DMS79 (cell line): ENCODE measurements at regions not wholly inside any gene's neighbourhood (a gene's known extent, or its start where the extent isn't known, plus 50 kb on each side); places are given as distances from the start of the nearest gene placed in this dataset.
"Not testable (repeated sequence)": the region's sequence is repeated elsewhere in the genome, so short reads cannot be mapped to it uniquely, and the experiment has no call there.

Experiments used
- DNase-seq: peaks from one replicate; lab custom pipeline; 2025; lab: John Stamatoyannopoulos, UW

DNA sequence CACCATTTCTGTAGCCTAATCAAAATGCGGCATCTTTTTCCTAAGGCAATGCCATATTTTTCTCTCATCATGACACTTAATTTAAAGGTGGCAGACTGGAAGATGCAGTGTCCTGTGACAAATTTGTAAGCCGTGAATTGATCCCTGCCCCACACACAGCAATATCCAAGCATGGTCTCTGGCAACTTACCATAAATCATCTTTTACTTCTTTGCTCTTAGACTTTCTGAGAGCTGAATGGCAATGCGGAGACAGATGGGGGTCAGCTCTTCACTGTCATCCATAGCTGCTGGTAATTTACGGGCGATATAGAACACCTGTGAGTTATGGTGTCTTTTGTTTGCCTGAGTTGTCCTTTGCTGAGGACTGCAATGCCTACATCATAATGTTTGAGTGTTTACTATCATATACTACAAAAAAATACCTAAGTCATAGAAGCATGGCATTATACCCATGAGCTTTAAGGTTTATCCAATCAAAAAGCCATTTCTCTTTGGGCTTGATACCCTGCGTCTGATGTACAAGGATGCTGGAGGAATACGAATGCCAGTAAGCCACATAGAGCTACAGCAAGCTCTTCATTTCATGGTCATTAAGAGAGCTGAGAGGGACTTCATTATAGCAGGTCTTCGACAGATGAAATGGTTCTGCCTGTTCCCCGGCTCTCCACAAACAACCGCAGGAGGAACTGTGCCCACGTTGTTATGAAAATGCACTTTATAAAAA is 148.1 kb downstream of the TRIML1 start:
- no peak for DNase-seq

DNA sequence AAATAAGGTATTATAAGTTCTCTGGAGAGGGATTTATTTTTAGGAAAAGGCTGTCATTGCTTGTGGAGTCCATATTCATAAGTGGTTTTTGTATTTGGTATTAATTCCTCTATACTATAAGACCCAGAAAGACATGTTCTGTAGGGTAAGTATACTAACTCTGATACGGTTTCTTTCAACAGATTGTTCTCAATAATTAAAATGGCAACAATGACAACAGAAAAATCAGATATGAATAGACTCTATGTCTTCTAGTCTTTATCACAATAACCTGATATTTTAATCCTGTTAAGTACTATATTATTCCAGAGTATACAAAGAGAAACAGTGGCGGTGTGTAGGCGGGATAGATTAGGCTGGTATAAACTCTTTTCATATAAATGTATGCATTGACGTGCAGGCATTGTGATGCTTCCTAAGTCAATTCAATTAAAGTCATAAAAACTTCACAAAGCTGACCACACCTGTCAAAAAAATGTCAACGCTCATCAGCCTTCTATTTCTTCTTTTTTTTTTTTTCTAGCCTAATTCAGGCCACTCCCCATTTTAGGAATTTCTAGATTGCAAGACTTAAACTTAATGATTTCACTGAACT is 150.4 kb downstream of the TRIML1 start:
- no peak for DNase-seq

DNA sequence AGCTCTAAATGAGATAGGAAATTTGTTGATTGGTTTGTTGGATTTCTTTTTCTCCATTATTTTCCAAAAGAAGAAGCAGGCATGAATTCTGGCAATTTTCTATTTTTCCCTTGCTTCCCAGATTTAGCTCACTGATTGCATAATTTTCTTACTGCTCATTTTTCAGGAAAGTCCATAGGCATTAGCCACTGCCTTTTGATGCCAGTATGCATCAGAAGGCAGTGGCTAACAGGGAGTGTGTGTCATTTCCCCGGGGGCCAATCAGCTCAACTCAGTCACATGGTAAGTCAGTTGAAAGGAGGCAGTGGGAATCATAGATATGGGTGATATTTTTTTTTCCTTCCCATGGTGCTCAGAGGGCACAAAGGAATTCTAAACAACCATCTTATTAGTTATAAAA is 156.7 kb downstream of the TRIML1 start:
- no peak for DNase-seq

DNA sequence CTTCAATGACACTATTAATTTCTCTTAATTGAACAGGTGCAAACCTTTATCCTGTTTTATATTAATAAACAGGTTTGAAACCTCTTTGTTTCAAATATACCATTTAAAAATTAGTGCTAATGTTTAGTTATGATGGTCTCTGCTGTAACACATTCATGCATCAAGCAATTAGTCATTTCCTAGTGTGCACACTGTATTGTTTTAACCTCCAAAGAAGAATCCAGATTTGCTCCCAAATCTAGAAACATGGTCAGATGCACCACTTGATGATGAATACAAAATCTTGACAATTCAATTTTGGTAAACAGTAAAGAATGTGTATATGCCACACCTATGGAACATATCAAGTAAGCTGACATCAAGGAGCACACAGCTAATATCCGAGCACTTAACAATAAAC is 157.1 kb downstream of the TRIML1 start:
- no peak for DNase-seq

DNA sequence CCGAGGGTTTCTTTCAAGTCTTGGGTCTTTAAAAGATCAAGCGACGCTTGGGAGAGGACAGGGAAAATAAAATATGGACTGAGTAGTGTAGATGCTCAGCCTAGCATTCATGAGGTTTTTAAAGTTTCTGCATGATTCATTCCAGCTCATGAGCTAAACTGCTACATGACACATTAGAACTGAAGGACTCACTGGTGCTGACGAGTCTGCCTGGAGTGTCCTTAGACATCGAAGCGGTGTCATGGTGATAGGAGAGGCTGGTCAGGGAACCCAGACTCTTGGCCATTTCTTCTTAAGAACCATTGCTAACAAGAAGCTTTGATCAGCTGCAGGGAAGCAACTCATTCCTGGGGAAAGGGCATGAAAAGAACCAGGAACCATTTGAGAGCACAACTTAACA is 158.6 kb downstream of the TRIML1 start:
- DNase-seq: no peak

DNA sequence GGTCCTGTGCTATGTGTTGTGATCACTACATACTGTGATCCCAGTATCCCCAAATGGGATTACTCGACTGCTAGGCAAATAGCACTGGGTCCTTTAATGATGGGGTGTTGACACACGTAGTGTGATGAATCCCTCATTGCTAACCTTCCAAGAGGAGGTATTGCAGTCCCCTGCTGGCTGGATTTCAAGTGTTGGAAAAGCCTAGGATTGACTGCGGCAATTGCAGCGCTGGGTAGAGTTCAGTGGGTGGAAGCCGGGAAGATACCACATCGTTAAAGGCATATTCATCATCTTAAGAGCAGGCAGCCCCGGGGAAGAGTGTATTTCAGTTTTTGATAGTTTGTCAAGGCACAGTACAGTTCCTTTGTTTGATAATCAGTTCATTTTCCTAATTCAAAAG is 159.9 kb downstream of the TRIML1 start:
- no peak for DNase-seq

DNA sequence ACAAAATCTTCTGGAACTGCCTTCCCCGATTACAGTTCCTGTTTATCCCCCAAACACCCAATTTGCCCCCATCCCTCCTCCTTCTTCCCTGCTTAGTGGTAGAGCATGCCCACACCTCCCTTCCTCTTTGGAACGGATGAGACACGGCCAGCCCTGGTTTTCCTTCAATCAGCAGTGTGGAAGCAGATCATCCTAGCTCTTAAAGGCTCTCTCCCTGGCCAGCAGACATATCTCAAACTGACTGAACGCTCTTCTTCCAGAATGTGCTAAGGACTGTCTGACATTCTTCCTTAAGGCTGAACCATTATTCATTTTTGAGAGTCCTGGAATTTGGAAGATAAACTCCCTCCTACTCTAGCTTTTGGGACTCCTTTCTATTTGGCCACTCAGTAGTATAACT is 161.1 kb downstream of the TRIML1 start:
- no peak for DNase-seq

DNA sequence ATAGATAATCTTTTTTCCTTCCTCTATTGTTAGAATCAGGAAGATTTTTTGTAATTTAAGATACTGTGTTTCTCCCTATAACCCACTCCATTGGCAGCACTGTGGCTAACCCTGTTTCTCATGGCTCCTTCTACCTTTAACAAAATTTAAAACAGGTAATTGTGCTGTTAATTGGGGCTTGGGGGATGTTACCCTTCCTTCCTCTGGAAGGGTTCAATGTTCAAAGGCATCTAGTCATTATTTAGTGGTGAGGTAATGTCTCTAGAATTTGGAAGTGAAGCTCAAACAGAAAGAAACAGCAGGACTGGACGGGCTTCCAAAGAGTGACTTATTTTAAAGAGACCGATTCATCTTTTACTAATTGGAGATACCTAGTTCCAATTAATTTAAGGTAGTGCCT is 166.4 kb downstream of the TRIML1 start:
- DNase-seq: no peak

DNA sequence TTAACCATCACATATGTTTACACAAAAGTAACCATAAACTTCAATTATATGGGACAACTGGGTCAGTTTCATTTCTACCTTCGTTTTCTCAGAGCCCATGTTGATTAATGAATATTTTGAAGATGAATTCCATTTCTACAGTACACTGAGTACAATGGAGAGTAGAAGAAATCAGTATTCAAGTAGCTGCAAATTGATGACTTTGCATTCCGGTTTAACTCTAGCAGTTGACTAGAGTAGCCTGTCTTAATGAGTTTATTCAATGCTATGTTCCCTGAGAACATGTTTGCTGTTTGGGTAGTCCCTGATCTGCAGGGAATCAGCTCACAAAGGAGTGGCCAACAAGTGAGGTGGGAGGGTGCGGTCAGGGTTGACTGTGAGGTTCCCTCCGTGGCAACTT is 168.3 kb downstream of the TRIML1 start:
- no peak for DNase-seq

DNA sequence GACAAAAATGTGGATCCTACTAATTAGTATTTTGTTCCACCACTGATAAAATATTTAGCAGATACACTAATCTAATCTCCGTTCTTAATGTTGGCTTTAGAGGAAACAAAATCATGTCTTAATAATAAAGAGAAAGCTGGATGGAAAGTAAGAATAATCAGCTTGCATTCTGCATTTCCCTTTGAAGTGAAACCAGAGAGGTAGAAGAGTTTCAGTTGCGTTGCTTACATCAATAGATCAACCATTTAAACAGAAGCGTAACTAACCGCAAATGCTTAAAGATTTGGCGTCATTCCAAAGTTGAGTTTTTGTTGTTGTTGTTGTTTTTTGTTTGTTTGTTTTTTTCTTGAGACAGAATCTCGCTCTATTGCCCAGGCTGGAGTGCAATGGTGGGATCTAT is 168.9 kb downstream of the TRIML1 start:
- DNase-seq: no peak

DNA sequence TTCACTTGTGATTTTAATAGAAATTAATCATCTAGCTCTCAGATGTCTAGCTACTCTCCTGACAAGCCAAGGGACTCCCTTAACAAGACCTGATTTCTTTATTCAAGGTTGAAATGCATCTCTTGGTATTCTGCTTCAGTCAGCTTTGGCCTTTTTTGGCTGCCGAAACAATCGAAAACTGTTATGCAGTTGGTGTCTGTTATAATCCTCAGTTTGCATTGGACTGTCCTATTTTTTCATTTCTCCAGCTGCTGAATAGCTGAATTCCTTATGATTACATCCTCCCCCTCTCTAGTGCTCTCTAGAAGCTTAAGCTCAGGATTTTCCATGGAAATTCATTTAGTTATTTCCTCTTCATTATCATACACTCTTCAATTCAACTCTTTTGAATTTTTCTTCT is 177.2 kb downstream of the TRIML1 start:
- DNase-seq: no peak

DNA sequence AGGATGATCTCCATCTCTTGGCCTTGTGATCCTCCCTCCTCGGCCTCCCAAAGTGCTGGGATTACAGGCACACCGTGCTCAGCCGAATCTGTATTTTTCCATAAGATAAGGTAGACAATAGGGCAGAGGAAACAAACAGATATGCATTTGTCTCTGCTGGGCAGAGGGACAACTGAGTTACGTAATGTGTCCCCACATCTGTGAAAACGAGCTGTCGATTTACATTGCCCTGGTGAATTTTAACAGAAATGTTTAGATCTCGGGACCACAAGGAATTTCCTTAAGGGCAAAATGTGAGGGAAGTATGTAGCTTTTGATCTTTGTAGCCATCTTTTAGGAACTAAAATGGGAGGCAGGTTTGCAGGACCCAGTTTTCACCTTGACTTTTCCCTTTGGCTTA is 189.7 kb downstream of the TRIML1 start:
- DNase-seq: no peak

DNA sequence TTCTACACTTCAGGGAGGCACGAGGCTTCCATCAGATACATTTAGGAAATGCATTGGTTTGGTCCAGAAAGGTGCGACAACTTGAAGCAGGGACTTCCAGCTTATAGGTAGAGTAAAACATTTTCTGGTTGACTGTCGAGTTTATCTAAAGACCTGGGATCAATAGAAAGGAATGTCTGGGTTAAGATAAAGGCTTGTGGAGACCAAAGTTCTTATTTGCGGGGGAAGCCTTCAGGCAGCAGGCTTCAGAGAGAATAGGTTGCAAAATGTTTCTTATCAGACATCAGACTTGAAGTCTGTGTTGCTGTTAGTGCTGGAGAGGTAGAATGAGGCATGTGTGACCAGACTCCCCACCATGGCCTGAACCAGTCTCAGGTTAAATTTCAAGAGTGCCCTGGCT is 190.3 kb downstream of the TRIML1 start:
- DNase-seq: no peak

DNA sequence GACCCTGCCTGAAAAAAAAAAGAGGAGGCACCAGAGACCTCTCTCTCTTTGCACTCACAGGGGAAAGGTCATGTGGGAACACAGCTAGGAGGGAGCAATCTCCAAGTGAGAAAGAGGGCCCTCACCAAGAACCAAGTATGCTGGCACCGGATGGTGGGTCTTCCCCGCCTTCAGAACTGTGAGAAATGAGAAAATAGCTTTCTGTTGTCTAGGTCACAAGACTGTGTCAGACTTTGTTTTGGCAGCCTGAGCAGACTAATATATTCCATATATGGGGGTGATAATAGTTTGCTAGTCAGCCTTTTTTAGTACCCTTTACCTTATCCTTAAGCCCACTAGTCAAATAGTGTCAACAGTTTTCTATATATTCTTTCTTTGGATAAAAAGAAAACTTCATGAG is 193.0 kb downstream of the TRIML1 start:
- no peak for DNase-seq

DNA sequence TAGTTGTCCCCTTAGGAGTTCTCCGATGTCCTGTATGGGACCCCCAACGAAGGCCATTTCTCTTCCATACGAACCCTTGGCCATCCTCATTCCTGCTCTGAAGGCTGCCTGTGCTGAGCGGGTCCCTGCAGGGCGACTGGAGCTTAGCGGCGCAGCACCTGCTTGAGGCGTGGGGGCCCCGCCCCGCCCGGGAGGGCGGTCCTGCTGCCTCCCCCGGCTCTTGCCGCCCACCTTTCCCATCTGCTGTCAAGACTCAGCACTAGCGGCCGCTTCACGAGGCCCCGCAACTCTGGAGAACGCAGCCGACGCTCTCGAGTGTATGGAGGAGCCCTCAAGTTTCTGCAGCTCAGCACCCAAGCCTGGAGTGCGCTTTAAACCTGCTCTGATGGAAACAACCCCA is 197.7 kb downstream of the TRIML1 start:
- DNase-seq: no peak

DNA sequence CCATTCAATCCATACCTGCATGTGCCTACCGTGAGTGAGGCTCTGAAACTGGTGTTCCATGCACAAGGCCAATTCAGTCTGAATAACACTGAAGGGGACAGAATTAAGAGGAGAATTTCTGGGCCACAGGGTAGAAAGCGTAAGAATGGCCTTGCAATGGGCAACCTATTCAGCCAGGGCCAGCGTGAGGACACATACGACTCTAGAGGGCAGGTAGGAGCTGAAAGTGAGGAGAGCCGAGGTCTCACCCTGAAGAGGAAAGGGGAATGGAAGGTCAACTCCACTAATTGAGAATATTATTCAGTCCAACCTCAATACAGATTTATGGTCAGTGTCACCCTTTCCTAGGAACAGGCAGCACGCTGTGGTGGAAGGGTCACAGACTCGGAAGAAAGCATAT is 202.2 kb downstream of the TRIML1 start:
- no peak for DNase-seq

DNA sequence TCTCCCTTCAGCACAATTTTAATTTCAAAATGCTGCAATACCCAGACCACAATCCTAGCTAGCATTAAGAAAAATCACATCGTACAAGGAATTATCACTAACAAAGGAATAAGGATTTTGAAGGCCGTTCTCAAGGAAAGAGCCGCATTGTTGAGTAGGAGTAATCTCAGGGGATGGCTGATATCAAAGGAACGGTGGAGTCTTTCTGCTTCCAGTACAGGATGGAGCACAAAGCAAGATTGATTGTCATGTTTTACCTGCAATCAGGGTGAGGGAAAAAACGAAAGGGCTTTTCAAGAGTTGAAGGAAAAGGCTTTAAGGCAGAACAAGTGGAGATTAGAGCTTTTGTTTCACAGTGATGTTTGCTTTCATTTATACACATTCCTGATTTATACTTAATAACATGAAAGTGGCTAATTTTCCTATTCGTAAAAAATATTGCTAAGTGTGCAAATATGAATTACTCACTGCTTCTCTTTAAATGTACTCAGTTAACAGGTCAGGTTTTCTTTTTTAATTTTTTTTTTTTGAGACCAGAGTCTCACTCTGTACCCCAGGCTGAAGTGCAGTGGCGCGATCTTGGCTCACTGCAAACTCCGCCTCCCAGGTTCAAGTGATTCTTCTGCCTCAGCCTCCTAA is 207.0 kb downstream of the TRIML1 start:
- DNase-seq: no peak

DNA sequence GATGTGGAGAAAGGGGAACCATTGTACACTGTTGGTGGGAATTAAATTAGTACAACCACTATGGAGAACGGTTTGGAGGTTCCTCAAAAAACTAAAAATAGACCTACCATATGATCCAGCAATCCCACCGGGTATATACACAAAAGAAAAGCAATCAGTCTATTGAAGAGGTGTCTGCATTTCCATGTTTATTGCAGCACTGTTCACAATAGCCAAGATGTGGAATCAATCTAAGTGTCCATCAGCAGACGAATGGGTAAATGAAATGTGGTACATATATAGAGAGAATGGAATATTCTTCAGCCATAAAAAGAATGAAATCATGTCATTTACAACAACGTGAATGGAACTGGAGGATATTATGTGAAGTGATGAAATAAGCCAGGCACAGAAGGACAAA is 208.1 kb downstream of the TRIML1 start:
- DNase-seq: no peak

DNA sequence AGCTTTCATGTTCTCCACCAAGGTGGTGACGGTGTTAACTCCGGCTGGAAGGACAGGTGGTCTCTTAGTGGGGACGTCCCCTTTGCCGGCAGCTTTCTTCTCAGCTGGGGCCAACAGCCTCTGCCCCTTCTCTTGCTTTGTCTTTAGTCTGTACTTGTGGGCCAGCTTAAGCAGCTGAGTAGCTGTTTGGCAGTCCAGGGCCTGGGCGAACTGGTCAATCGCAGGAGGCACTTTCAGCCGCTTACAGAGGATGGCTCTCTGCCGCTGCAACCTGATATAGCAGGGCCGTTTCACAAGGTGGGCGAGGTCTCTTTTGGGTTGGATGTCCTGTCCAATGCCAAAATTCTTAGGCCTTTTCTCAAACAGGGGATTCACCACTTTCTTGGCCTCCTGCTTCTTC is 210.3 kb downstream of the TRIML1 start:
- not testable (repeated sequence) for DNase-seq

DNA sequence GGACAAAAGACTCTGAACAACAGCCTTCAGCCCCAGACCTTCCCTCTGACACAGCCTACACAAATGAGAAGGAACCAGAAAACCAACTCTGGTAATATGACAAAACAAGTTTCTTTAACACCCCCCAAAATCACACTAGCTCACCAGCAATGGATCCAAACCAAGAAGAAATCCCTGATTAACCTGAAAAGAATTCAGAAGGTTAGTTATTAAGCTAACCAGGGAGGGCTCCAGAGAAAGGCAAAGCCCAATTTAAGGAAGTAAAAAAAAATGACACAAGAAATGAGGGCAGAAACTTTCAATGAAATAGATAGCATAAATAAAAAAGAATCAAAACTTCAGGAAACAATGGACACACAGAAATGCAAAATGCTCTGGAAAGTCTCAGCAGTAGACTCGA is 224.0 kb downstream of the TRIML1 start:
- DNase-seq: no peak

DNA sequence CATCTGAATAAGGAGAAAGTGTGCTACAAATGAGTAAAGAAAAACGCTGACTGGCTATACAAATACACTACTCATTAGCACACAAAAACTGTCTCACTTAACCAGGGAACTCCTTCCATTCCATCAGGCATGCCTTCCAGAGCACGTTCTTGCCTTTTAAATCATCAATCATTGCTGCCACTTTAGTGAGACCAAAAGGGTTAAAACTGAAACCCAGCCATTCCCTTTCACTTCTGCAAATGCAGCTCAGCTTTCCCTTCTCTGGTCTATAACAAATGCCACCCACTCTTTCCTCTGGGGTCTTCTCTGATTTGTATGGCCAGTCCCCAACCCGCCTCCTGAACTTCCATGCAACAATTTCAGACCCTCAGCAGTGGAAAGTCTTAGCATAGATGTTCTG is 231.5 kb downstream of the TRIML1 start:
- no peak for DNase-seq

DNA sequence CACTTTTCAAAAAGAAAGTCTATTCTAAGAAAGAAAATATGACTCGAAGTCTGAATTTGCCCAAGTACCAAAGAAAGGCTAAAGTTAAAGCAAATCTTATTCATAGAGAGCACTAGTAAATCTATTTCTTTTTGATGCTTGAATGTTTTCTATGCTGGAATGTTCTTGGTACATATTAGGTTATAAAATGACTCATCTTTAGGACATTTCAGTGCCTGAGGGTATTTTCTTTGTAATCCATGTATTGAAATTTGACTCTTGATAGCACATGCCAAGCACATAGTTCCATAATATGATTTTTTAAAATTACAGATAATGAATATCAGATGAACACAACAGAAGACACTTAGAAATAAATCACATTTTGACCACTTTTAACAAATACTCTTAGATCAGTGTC is 232.8 kb downstream of the TRIML1 start:
- DNase-seq: no peak

DNA sequence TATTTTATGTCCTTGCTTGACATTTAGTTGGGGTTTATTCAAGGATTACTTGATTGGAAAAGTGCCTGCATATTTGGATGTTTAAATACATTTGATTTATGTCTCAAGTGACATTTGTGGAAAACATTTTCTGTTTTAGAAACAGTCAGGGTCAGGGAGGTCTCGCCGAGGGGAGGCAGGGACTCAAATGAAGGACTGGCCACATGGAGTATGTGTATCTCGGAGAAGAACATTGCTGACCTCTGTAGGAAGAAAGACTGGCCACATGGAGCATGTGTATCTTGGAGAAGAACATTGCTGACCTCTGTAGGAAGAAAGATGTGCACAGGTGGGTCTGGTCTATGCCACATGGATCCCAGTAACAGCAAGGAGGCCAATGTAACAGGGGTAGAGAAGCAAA is 233.6 kb downstream of the TRIML1 start:
- DNase-seq: no peak

DNA sequence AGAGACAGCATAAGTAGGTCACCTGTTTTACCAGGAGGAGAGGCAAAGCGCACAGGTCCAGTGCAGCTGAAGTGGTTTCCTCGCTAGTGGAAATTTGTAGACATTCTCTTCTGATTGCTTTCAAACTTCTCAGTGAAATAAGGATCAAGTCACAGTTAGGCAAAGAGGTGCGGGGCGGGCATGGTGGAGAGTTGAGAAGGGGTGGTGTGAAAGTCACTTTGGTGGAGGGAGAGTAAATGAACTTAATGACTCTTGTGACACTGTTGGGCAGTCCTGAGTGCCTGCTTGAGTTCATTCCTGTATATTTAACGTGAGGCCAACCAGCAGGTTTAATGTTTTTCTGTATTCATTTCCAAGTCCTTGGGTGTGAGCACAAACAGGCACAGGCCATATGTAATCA is 235.6 kb downstream of the TRIML1 start:
- no peak for DNase-seq
